ENCODE measurements at regions not wholly inside any gene's neighbourhood (a gene's known extent, or its start where the extent isn't known, plus 50 kb on each side); places are given as distances from the start of the nearest gene placed in this dataset.

GRCh38 chr2:120446236-120447126, 100.5 kb downstream of the INHBB start:
- Histone ChIP-seq H3K9me3 (no peaks in the 10 kb centered on the region), H3K27me3 (peaks cover 6% of the 10 kb centered on the region), H3K36me3 (no peaks in the 10 kb centered on the region), H3K4me3 (no peak overlapping the region), H3K4me1 (peaks cover 6 to 7% of the 10 kb centered on the region in 2 donors), H3K27ac (no peak overlapping the region)
- intact Hi-C loops (cut with DNase I), result no loop called here
- DNase-seq (ENCODE audit: low spot score in 2 of 2), result no peak
- no peak for TF ChIP-seq CTCF (IDR thresholded peaks at IDR 0.05)

- no peak for TF ChIP-seq CTCF (IDR thresholded peaks at IDR 0.05)
- intact Hi-C loops (cut with DNase I), result no loop called here
- Histone ChIP-seq H3K4me1 (peaks cover 3 to 5% of the 10 kb centered on the region in 2 donors), H3K36me3 (no peaks in the 10 kb centered on the region), H3K9me3 (no peaks in the 10 kb centered on the region), H3K4me3 (no peak overlapping the region), H3K27me3 (peaks cover 6% of the 10 kb centered on the region), H3K27ac (no peak overlapping the region)
- no peak for DNase-seq (ENCODE audit: low spot score in 2 of 2)
These were observed 101.3 kb downstream of the INHBB start for GRCh38 chr2:120447127-120447785.

GRCh38 chr2:120448436-120448835, 102.5 kb downstream of the INHBB start:
- Histone ChIP-seq H3K27me3 (no peaks in the 10 kb centered on the region), H3K4me1 (no peaks in the 10 kb centered on the region), H3K4me3 (no peak overlapping the region), H3K27ac (no peak overlapping the region), H3K9me3 (no peaks in the 10 kb centered on the region), H3K36me3 (no peaks in the 10 kb centered on the region)
- intact Hi-C loops (cut with DNase I), result no loop called here
- DNase-seq (ENCODE audit: low spot score in 2 of 2), result no peak
- TF ChIP-seq CTCF (IDR thresholded peaks at IDR 0.05), result no peak

GRCh38 chr2:120448961-120449810, 103.2 kb downstream of the INHBB start:
- no peaks in the 10 kb centered on the region for H3K4me1 ChIP-seq
- intact Hi-C loops (cut with DNase I), result no loop called here
- H3K4me3 ChIP-seq, result no peak overlapping the region
- no peak for TF ChIP-seq CTCF (IDR thresholded peaks at IDR 0.05)
- H3K27ac ChIP-seq, result no peak overlapping the region
- no peak for DNase-seq (ENCODE audit: low spot score in 2 of 2)
- H3K27me3 ChIP-seq, result no peaks in the 10 kb centered on the region
- H3K36me3 ChIP-seq, result no peaks in the 10 kb centered on the region
- H3K9me3 ChIP-seq, result no peaks in the 10 kb centered on the region

- H3K9me3 ChIP-seq, result no peaks in the 10 kb centered on the region
- no peaks in the 10 kb centered on the region for H3K4me1 ChIP-seq
- intact Hi-C loops (cut with DNase I), result no loop called here
- DNase-seq (ENCODE audit: low spot score in 2 of 2), result no peak
- no peak overlapping the region for H3K27ac ChIP-seq
- H3K4me3 ChIP-seq, result no peak overlapping the region
- no peak for TF ChIP-seq CTCF (IDR thresholded peaks at IDR 0.05)
- H3K36me3 ChIP-seq, result no peaks in the 10 kb centered on the region
- H3K27me3 ChIP-seq, result no peaks in the 10 kb centered on the region
These were observed 104.4 kb downstream of the INHBB start for GRCh38 chr2:120450196-120450820.

Data from ascending aorta (tissue), 2 donors.